ENCODE measurements at regions not wholly inside any gene's neighbourhood (a gene's known extent, or its start where the extent isn't known, plus 50 kb on each side); places are given as distances from the start of the nearest gene placed in this dataset.

GRCh38 chr10:10803278-10803677 is 214.4 kb upstream of the CELF2 start:
- Mint-ChIP-seq H3K27ac (no peak overlapping the region), H3K4me3 (no peak overlapping the region), H3K9me3 (no peaks in the 10 kb centered on the region), H3K36me3 (ENCODE audit: low read depth) (no peaks in the 10 kb centered on the region), H3K27me3 (peaks cover 17% of the 10 kb centered on the region), H3K4me1 (ENCODE audit: low read depth) (no peaks in the 10 kb centered on the region)
- ATAC-seq (no peak), DNase-seq (no peak)
- no peak for TF ChIP-seq CTCF (IDR thresholded peaks at IDR 0.05)
- POLR2A ChIA-PET = no interaction called here
- intact Hi-C loops (cut with micrococcal nuclease) = no loop called here
- CTCF ChIA-PET = no interaction called here

- intact Hi-C loops (cut with micrococcal nuclease) = no loop called here
- DNase-seq (no peak), ATAC-seq (no peak)
- Mint-ChIP-seq H3K9me3 (no peaks in the 10 kb centered on the region), H3K4me1 (ENCODE audit: low read depth) (no peaks in the 10 kb centered on the region), H3K27me3 (peaks cover 12% of the 10 kb centered on the region), H3K4me3 (no peak overlapping the region), H3K27ac (no peak overlapping the region), H3K36me3 (ENCODE audit: low read depth) (no peaks in the 10 kb centered on the region)
- TF ChIP-seq CTCF (IDR thresholded peaks at IDR 0.05) = no peak
- POLR2A ChIA-PET = no interaction called here
- CTCF ChIA-PET = no interaction called here
Measured at GRCh38 chr10:10804061-10804460, 213.6 kb upstream of the CELF2 start.

GRCh38 chr10:10804998-10805740 is 212.5 kb upstream of the CELF2 start:
- Mint-ChIP-seq H3K27ac (no peak overlapping the region), H3K4me1 (ENCODE audit: low read depth) (no peaks in the 10 kb centered on the region), H3K9me3 (no peaks in the 10 kb centered on the region), H3K36me3 (ENCODE audit: low read depth) (no peaks in the 10 kb centered on the region), H3K4me3 (no peak overlapping the region), H3K27me3 (peaks cover 10% of the 10 kb centered on the region)
- intact Hi-C loops (cut with micrococcal nuclease) = no loop called here
- DNase-seq = no peak
- no peak for ATAC-seq
- ChIA-PET POLR2A (no interaction called here), CTCF (interaction anchor here (0.6 kb wide), 1 partner anchor 8 kb away, joined by 3 read pairs; no protein-coding TSS in a partner anchor)
- TF ChIP-seq CTCF (IDR thresholded peaks at IDR 0.05) = no peak

GRCh38 chr10:10807106-10807505 is 210.6 kb upstream of the CELF2 start:
- no peaks in the 10 kb centered on the region for H3K36me3 Mint-ChIP-seq (ENCODE audit: low read depth)
- ATAC-seq (no peak), DNase-seq (no peak)
- H3K9me3 Mint-ChIP-seq = no peaks in the 10 kb centered on the region
- TF ChIP-seq CTCF (IDR thresholded peaks at IDR 0.05) = no peak
- intact Hi-C loops (cut with micrococcal nuclease) = no loop called here
- ChIA-PET CTCF (no interaction called here), POLR2A (no interaction called here)
- H3K4me1 Mint-ChIP-seq (ENCODE audit: low read depth) = no peaks in the 10 kb centered on the region
- H3K27me3 Mint-ChIP-seq = peaks cover 13% of the 10 kb centered on the region
- no peak overlapping the region for H3K27ac Mint-ChIP-seq
- H3K4me3 Mint-ChIP-seq = no peak overlapping the region

- H3K27ac Mint-ChIP-seq = no peak overlapping the region
- H3K36me3 Mint-ChIP-seq (ENCODE audit: low read depth) = no peaks in the 10 kb centered on the region
- DNase-seq = no peak
- TF ChIP-seq CTCF (IDR thresholded peaks at IDR 0.05) = no peak
- no peaks in the 10 kb centered on the region for H3K4me1 Mint-ChIP-seq (ENCODE audit: low read depth)
- H3K27me3 Mint-ChIP-seq = peaks cover 17% of the 10 kb centered on the region
- no peaks in the 10 kb centered on the region for H3K9me3 Mint-ChIP-seq
- intact Hi-C loops (cut with micrococcal nuclease) = no loop called here
- ChIA-PET POLR2A (no interaction called here), CTCF (no interaction called here)
- no peak for ATAC-seq
- no peak overlapping the region for H3K4me3 Mint-ChIP-seq
Measured at GRCh38 chr10:10811562-10811961, 206.1 kb upstream of the CELF2 start.

All from activated CD8-positive, alpha-beta T cell treated with anti-CD3 and anti-CD28 coated beads for 36 hours (primary cell).